IPS-11a (cell line): ENCODE measurements at regions not wholly inside any gene's neighbourhood (a gene's known extent, or its start where the extent isn't known, plus 50 kb on each side); places are given as distances from the start of the nearest gene placed in this dataset.
A peak's percentile ranks its signal among the peaks of the same experiment; 100 is the strongest.

Experiments
- H3K4me3 ChIP-seq: one replicate; pipeline ENCODE4 v1.5.1; 2013; ENCODE audit warnings: low read depth, low read length, control low read depth

GRCh38 chr11:115664313-115664712 lies 160.1 kb upstream of the CADM1 start:
- no peak overlapping the region for H3K4me3 ChIP-seq

GRCh38 chr11:115663790-115664189 lies 159.6 kb upstream of the CADM1 start:
- no peak overlapping the region for H3K4me3 ChIP-seq

GRCh38 chr11:115660030-115660805 lies 156.0 kb upstream of the CADM1 start:
- peak overlapping the region; percentile 44 for H3K4me3 ChIP-seq

GRCh38 chr11:115659061-115659963 lies 155.1 kb upstream of the CADM1 start:
- peak overlapping the region; percentile 44 for H3K4me3 ChIP-seq

GRCh38 chr11:115657586-115657985 lies 153.4 kb upstream of the CADM1 start:
- no peak overlapping the region for H3K4me3 ChIP-seq

- H3K4me3 ChIP-seq: no peak overlapping the region
Measured at GRCh38 chr11:115656669-115657068, 152.5 kb upstream of the CADM1 start.

GRCh38 chr11:115656041-115656440 lies 151.8 kb upstream of the CADM1 start:
- H3K4me3 ChIP-seq: no peak overlapping the region

GRCh38 chr11:115654792-115655191 lies 150.6 kb upstream of the CADM1 start:
- H3K4me3 ChIP-seq: no peak overlapping the region

- H3K4me3 ChIP-seq: no peak overlapping the region
Measured at GRCh38 chr11:115653926-115654325, 149.7 kb upstream of the CADM1 start.

GRCh38 chr11:115653076-115653475 lies 148.9 kb upstream of the CADM1 start:
- no peak overlapping the region for H3K4me3 ChIP-seq

GRCh38 chr11:115652496-115652895 lies 148.3 kb upstream of the CADM1 start:
- H3K4me3 ChIP-seq: no peak overlapping the region

GRCh38 chr11:115652094-115652493 lies 147.9 kb upstream of the CADM1 start:
- no peak overlapping the region for H3K4me3 ChIP-seq

GRCh38 chr11:115649461-115649860 lies 145.2 kb upstream of the CADM1 start:
- no peak overlapping the region for H3K4me3 ChIP-seq

- no peak overlapping the region for H3K4me3 ChIP-seq
Measured at GRCh38 chr11:115645631-115646317, 141.6 kb upstream of the CADM1 start.

- H3K4me3 ChIP-seq: no peak overlapping the region
Measured at GRCh38 chr11:115644856-115645255, 140.6 kb upstream of the CADM1 start.

GRCh38 chr11:115643549-115644270 lies 139.5 kb upstream of the CADM1 start:
- no peak overlapping the region for H3K4me3 ChIP-seq

GRCh38 chr11:115642660-115643059 lies 138.4 kb upstream of the CADM1 start:
- no peak overlapping the region for H3K4me3 ChIP-seq

- no peak overlapping the region for H3K4me3 ChIP-seq
Measured at GRCh38 chr11:115637599-115638241, 133.5 kb upstream of the CADM1 start.

GRCh38 chr11:115636753-115637527 lies 132.7 kb upstream of the CADM1 start:
- H3K4me3 ChIP-seq: no peak overlapping the region
